GM10266 (cell line): ENCODE measurements at regions not wholly inside any gene's neighbourhood (a gene's known extent, or its start where the extent isn't known, plus 50 kb on each side); places are given as distances from the start of the nearest gene placed in this dataset.

Experiments
- DNase-seq: peaks from one replicate; pipeline ENCODE4 v3.0.0; 2012; ENCODE audit errors: extremely low spot score
- TF ChIP-seq, protein P1 (sequence below): IDR thresholded peaks from 2 replicates; pipeline ENCODE4 v1.5.1; 2012; ENCODE audit warnings: mild to moderate bottlenecking, low read depth; ENCODE audit not compliant: control insufficient read depth, insufficient read depth; ENCODE audit errors: missing control alignments

DNA sequence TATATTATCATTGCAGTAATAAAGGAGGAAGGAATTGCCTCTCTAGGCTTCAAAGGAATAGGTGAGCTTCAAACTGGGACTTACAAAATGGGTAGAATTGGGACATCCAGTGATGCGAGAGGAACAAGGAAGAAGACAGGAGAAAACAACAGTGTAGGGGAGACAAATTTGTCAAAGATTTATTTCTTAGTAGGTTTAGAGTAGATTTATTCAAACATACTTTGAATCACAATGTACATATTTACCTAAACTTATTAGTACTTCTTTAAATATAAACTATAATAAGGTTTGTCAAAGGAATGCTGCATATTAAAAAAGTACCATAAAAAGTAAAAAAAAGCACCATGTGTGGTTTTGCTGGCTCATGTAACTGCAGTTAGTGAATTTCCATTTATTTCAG, 161.4 kb upstream of the CDH2 start:
- no peak for DNase-seq
- TF ChIP-seq, protein P1, sequence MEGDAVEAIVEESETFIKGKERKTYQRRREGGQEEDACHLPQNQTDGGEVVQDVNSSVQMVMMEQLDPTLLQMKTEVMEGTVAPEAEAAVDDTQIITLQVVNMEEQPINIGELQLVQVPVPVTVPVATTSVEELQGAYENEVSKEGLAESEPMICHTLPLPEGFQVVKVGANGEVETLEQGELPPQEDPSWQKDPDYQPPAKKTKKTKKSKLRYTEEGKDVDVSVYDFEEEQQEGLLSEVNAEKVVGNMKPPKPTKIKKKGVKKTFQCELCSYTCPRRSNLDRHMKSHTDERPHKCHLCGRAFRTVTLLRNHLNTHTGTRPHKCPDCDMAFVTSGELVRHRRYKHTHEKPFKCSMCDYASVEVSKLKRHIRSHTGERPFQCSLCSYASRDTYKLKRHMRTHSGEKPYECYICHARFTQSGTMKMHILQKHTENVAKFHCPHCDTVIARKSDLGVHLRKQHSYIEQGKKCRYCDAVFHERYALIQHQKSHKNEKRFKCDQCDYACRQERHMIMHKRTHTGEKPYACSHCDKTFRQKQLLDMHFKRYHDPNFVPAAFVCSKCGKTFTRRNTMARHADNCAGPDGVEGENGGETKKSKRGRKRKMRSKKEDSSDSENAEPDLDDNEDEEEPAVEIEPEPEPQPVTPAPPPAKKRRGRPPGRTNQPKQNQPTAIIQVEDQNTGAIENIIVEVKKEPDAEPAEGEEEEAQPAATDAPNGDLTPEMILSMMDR = no peak

DNA sequence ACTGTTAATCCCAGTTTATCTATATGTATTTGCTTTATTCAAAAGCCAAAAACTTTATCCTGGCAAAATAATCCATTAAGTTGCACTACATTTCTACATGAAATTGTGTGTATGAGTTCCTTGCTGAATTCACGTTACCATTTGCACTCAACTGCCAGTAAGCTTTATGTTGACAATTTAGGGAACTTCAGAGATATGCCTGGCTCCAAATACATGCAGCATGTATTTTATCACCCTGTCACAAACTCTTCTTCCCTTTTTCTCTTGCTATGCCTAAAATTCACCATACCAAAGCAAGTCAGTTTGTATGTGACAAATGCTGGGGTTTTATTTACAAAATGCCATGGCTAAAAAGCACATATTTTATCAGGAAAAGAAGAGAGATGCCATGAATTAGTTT, 157.6 kb upstream of the CDH2 start:
- no peak for DNase-seq
- TF ChIP-seq, protein P1 = no peak

DNA sequence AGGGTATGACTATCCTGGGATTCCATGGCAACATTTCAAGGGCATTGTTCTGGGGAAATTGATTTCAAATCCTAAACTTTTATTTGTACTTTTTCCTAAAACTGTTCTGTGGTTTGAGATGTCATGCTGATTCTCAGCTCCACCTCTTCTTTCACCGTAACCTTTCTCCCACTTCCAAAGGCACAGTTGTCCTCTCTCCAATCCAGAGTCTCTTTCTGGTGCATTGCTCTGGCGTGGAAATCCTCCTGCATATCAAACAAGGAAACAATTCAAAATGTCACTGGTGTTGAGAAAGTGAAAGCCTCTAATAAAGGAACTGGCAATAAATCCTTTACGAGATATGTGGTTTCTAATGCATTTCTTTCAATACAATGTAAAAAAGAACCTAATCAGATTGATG, 155.1 kb upstream of the CDH2 start:
- no peak for DNase-seq
- TF ChIP-seq, protein P1 = no peak

DNA sequence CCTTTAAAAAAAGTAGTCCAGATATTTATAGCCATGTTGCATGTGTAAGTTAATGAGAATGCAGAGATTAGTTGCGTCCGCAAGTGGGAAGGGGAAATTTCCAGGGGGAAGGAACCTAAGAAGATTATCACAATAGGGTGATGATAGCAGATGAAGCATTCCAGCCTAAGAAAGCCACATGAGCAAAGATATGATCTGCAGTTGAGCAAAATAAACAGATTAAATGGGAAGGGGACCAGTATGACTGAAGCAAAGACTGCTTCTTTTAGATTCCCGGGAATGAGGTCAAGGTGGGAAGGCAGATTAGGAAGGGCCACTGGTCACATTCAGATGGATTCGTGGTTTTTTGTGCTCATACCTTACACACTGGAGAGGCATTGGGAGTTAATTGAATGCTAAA, 154.6 kb upstream of the CDH2 start:
- TF ChIP-seq, protein P1 = no peak
- no peak for DNase-seq

DNA sequence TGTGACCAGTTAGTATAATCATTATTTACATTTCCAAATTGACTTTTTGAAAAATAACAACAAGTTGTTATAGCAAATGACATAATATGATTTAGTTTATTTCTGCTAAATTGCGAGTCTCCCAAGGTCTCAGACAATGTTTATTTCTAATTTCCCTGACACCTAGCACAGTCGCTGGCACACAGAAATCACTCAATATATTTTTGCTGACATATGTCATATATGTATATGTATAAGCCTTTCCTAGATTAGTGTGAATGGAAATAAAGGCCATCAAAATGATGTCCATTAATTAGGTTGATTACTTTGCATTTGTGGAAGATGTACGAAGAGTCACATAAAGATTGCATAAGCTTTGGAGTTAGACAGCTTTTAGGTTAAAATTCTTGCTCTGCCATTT, 136.7 kb upstream of the CDH2 start:
- TF ChIP-seq, protein P1 = no peak
- no peak for DNase-seq

DNA sequence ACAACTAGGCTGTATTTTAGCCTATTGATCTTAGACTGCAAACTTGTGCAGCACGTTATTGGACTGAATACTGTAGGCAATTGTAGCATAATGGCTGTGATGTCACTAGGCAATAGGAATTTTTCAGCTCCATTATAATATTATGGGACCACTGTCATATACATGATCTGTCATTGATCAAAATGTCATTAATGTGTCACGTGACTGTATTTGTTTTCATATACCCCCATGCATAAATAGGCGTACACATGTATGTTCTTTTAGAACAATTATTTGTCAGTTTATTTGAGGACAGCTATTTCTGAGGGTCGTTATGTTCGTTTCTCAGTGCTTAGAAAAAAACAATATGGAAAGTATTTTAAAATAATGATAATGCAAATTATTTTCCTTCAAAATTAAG, 111.9 kb upstream of the CDH2 start:
- TF ChIP-seq, protein P1 = no peak
- no peak for DNase-seq

DNA sequence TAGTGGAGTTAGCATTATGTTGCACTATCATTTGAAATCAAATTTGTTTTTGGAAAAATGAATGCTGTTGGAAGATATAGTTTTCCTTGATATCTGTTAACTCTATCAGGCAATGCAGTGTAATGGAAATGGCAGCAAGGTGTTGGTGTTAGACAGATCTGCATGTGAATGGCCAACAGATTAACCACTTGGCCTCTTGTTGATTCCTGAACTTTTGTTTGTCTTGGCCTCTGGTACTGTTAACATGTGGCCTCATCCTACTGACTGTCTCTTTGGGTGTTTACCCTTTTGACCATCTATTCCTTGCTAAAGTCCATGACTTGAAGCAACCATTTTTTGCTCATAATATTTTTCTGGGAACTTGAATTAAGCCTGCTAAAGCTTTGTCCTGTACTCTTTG, 110.2 kb upstream of the CDH2 start:
- TF ChIP-seq, protein P1 = no peak
- no peak for DNase-seq

DNA sequence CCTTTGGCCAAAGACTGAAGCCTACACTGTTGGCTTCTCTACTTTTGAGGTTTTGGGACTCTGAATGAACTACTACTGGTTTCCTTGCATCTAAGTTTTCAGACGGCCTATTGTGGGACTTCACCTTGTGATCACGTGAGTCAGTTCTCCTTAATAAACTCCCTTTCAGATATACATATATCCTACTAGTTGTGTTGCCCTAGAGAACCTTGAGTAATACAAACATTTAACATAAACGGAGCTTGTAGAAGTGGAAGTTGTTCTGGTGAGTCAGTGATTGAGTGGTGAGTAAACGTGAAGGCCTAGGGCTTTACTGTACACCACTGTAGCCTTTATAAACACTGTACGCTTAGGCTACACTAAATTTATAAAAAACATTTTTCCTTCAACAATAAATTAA, 107.2 kb upstream of the CDH2 start:
- TF ChIP-seq, protein P1 = no peak
- no peak for DNase-seq
